ENCODE measurements at regions not wholly inside any gene's neighbourhood (a gene's known extent, or its start where the extent isn't known, plus 50 kb on each side); places are given as distances from the start of the nearest gene placed in this dataset.

GRCh38 chr5:166382031-166382430 is 1909.4 kb upstream of the WWC1 start:
- no TSS peak for BruUV-seq (replicated peaks)
- Mint-ChIP-seq H3K27ac (ENCODE audit: low read depth, unreplicated experiment) (no peak overlapping the region), H3K36me3 (ENCODE audit: insufficient read depth, unreplicated experiment) (no peaks in the 10 kb centered on the region), H3K4me3 (ENCODE audit: unreplicated experiment) (no peak overlapping the region), H3K9me3 (ENCODE audit: unreplicated experiment) (no peaks in the 10 kb centered on the region), H3K4me1 (ENCODE audit: insufficient read depth, unreplicated experiment) (no peaks in the 10 kb centered on the region), H3K27me3 (ENCODE audit: insufficient read depth, unreplicated experiment) (no peaks in the 10 kb centered on the region)
- POLR2A ChIA-PET, result no interaction called here
- peak; percentile 16 for DNase-seq (ENCODE audit: unreplicated experiment)
- intact Hi-C loops (cut with micrococcal nuclease), result no loop called here
- peak; percentile 2 for TF ChIP-seq CTCF (IDR thresholded peaks at IDR 0.05; ENCODE audit: unreplicated experiment)
- CTCF ChIA-PET, result interaction anchor here (0.5 to 1.3 kb wide), 2 partner anchors 12 to 349 kb away, joined by 3 to 4 read pairs; no protein-coding TSS in a partner anchor

GRCh38 chr5:166398131-166398530 is 1893.3 kb upstream of the WWC1 start:
- Mint-ChIP-seq H3K9me3 (ENCODE audit: unreplicated experiment) (no peaks in the 10 kb centered on the region), H3K27me3 (ENCODE audit: insufficient read depth, unreplicated experiment) (no peaks in the 10 kb centered on the region), H3K4me1 (ENCODE audit: insufficient read depth, unreplicated experiment) (no peaks in the 10 kb centered on the region), H3K27ac (ENCODE audit: low read depth, unreplicated experiment) (no peak overlapping the region), H3K4me3 (ENCODE audit: unreplicated experiment) (no peak overlapping the region), H3K36me3 (ENCODE audit: insufficient read depth, unreplicated experiment) (no peaks in the 10 kb centered on the region)
- POLR2A ChIA-PET, result interaction anchor here (0.7 kb wide), 1 partner anchor 23 kb away, joined by 3 read pairs; no protein-coding TSS in a partner anchor
- no TSS peak for BruUV-seq (replicated peaks)
- CTCF ChIA-PET, result no interaction called here
- DNase-seq (ENCODE audit: unreplicated experiment), result no peak
- intact Hi-C loops (cut with micrococcal nuclease), result no loop called here
- TF ChIP-seq CTCF (IDR thresholded peaks at IDR 0.05; ENCODE audit: unreplicated experiment), result no peak

GRCh38 chr5:166399781-166400180 is 1891.7 kb upstream of the WWC1 start:
- no peaks in the 10 kb centered on the region for H3K27me3 Mint-ChIP-seq (ENCODE audit: insufficient read depth, unreplicated experiment)
- H3K4me3 Mint-ChIP-seq (ENCODE audit: unreplicated experiment), result no peak overlapping the region
- no peaks in the 10 kb centered on the region for H3K9me3 Mint-ChIP-seq (ENCODE audit: unreplicated experiment)
- H3K4me1 Mint-ChIP-seq (ENCODE audit: insufficient read depth, unreplicated experiment), result no peaks in the 10 kb centered on the region
- CTCF ChIA-PET, result interaction anchor here (0.6 kb wide), 1 partner anchor 74 kb away, joined by 4 read pairs; no protein-coding TSS in a partner anchor
- no peaks in the 10 kb centered on the region for H3K36me3 Mint-ChIP-seq (ENCODE audit: insufficient read depth, unreplicated experiment)
- POLR2A ChIA-PET, result interaction anchor here (0.6 kb wide), 1 partner anchor 11 kb away, joined by 3 read pairs; no protein-coding TSS in a partner anchor
- no peak for DNase-seq (ENCODE audit: unreplicated experiment)
- intact Hi-C loops (cut with micrococcal nuclease), result no loop called here
- no peak for TF ChIP-seq CTCF (IDR thresholded peaks at IDR 0.05; ENCODE audit: unreplicated experiment)
- no peak overlapping the region for H3K27ac Mint-ChIP-seq (ENCODE audit: low read depth, unreplicated experiment)
- BruUV-seq (replicated peaks), result no TSS peak

- no peak overlapping the region for H3K27ac Mint-ChIP-seq (ENCODE audit: low read depth, unreplicated experiment)
- H3K4me1 Mint-ChIP-seq (ENCODE audit: insufficient read depth, unreplicated experiment), result no peaks in the 10 kb centered on the region
- TF ChIP-seq CTCF (IDR thresholded peaks at IDR 0.05; ENCODE audit: unreplicated experiment), result no peak
- POLR2A ChIA-PET, result no interaction called here
- BruUV-seq (replicated peaks), result no TSS peak
- CTCF ChIA-PET, result interaction anchor here (0.5 to 0.7 kb wide), 5 partner anchors 41 to 834 kb away, joined by 3 read pairs; no protein-coding TSS in a partner anchor
- no peaks in the 10 kb centered on the region for H3K9me3 Mint-ChIP-seq (ENCODE audit: unreplicated experiment)
- no peak for DNase-seq (ENCODE audit: unreplicated experiment)
- no peaks in the 10 kb centered on the region for H3K27me3 Mint-ChIP-seq (ENCODE audit: insufficient read depth, unreplicated experiment)
- intact Hi-C loops (cut with micrococcal nuclease), result no loop called here
- H3K4me3 Mint-ChIP-seq (ENCODE audit: unreplicated experiment), result no peak overlapping the region
- peaks cover 4% of the 10 kb centered on the region for H3K36me3 Mint-ChIP-seq (ENCODE audit: insufficient read depth, unreplicated experiment)
These were observed 1890.1 kb upstream of the WWC1 start for GRCh38 chr5:166401391-166401790.

Measured in MCF 10A (cell line).